HG03159 (cell line): ENCODE measurements at regions not wholly inside any gene's neighbourhood (a gene's known extent, or its start where the extent isn't known, plus 50 kb on each side); places are given as distances from the start of the nearest gene placed in this dataset.
"Not testable (repeated sequence)": the region's sequence is repeated elsewhere in the genome, so short reads cannot be mapped to it uniquely, and the experiment has no call there.

Experiments used
- ATAC-seq: cut with Tn5 transposase; IDR thresholded peaks from one replicate; pipeline ENCODE4 v1.9.1; 2021; ENCODE audit warnings: mild to moderate bottlenecking, moderate library complexity; ENCODE audit not compliant: unreplicated experiment

GRCh38 chr6:21909321-21909720 is 315.8 kb downstream of the SOX4 start:
- no peak for ATAC-seq

GRCh38 chr6:21911208-21911607 is 317.7 kb downstream of the SOX4 start:
- ATAC-seq, result no peak

GRCh38 chr6:21912151-21912832 is 318.7 kb downstream of the SOX4 start:
- ATAC-seq, result no peak

GRCh38 chr6:21914121-21914973 is 320.8 kb downstream of the SOX4 start:
- ATAC-seq, result peak; percentile 63

- ATAC-seq, result no peak
Measured at GRCh38 chr6:21915707-21916260, 322.2 kb downstream of the SOX4 start.

GRCh38 chr6:21918041-21918440 is 324.5 kb downstream of the SOX4 start:
- ATAC-seq, result no peak

- no peak for ATAC-seq
Measured at GRCh38 chr6:21918666-21919065, 325.1 kb downstream of the SOX4 start.

- ATAC-seq, result no peak
Measured at GRCh38 chr6:21922086-21922485, 328.5 kb downstream of the SOX4 start.

- ATAC-seq, result no peak
Measured at GRCh38 chr6:21924002-21924401, 330.5 kb downstream of the SOX4 start.

- ATAC-seq, result no peak
Measured at GRCh38 chr6:21928827-21929226, 335.3 kb downstream of the SOX4 start.

- ATAC-seq, result no peak
Measured at GRCh38 chr6:21931641-21932335, 338.2 kb downstream of the SOX4 start.

- ATAC-seq, result no peak
Measured at GRCh38 chr6:21933351-21933750, 339.8 kb downstream of the SOX4 start.

- no peak for ATAC-seq
Measured at GRCh38 chr6:21935142-21935541, 341.6 kb downstream of the SOX4 start.

GRCh38 chr6:21935561-21936028 is 342.0 kb downstream of the SOX4 start:
- ATAC-seq, result peak; percentile 79

- no peak for ATAC-seq
Measured at GRCh38 chr6:21937466-21937865, 343.9 kb downstream of the SOX4 start.

GRCh38 chr6:21939066-21939465 is 345.5 kb downstream of the SOX4 start:
- ATAC-seq, result not testable (repeated sequence)

GRCh38 chr6:21941926-21942325 is 348.4 kb downstream of the SOX4 start:
- ATAC-seq, result no peak

- no peak for ATAC-seq
Measured at GRCh38 chr6:21942897-21943296, 349.3 kb downstream of the SOX4 start.

GRCh38 chr6:21946298-21946783 is 350.5 kb downstream of the PRL start:
- ATAC-seq, result no peak

GRCh38 chr6:21947227-21947626 is 349.6 kb downstream of the PRL start:
- not testable (repeated sequence) for ATAC-seq
